GM12892 (cell line): ENCODE measurements at regions not wholly inside any gene's neighbourhood (a gene's known extent, or its start where the extent isn't known, plus 50 kb on each side); places are given as distances from the start of the nearest gene placed in this dataset.
"Not testable (repeated sequence)": the region's sequence is repeated elsewhere in the genome, so short reads cannot be mapped to it uniquely, and the experiment has no call there.

Experiments used
- DNase-seq: peaks from one replicate; pipeline ENCODE4 v3.0.0; 2011; ENCODE audit not compliant: insufficient read length
- FAIRE-seq: peaks from 2 replicates; lab custom pipeline; 2011; peaks lifted over from hg19 to GRCh38; lab: Jason Lieb, UNC
- POLR2A ChIP-seq: IDR thresholded peaks from 2 replicates; pipeline ENCODE4 v1.6.1; 2011; ENCODE audit warnings: low read depth, low read length, control low read depth
- POLR2AphosphoS5 ChIP-seq: IDR thresholded peaks from 2 replicates; pipeline ENCODE4 v1.6.1; 2011; ENCODE audit warnings: low read depth, low read length, control low read depth
- TAF1 ChIP-seq: IDR thresholded peaks from 2 replicates; pipeline ENCODE4 v1.6.1; 2011; ENCODE audit warnings: low read depth, mild to moderate bottlenecking, control low read depth, low read length, borderline replicate concordance

GRCh38 chr5:3098821-3099220, 347.3 kb upstream of the IRX2 start:
- DNase-seq (no peak), FAIRE-seq (no peak)
- TF ChIP-seq POLR2A (no peak), POLR2AphosphoS5 (no peak), TAF1 (no peak)

DNA sequence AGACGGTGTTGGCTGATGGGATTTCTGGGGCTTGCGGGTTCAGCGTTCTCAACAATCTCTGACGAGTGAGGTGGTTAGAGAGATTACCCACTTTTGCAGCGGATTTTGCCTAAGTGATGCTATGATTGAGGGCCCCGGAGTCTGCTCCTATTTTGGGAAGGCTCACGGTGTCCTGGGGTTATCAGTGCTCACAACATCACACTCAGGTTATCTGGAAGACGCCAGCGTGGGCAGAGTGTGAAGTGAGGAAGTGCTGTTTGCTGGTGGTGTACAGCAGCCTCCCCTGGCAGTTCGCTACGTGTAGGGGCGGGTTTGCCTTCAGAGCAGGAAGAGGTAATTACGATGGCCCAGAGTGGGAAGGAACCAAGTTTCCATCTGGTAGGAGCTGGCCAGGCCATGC, 341.2 kb upstream of the IRX2 start:
- FAIRE-seq (no peak), DNase-seq (no peak)
- TF ChIP-seq TAF1 (no peak), POLR2AphosphoS5 (no peak)

GRCh38 chr5:3092211-3092610, 340.7 kb upstream of the IRX2 start:
- DNase-seq = no peak
- TF ChIP-seq TAF1 (no peak), POLR2A (no peak), POLR2AphosphoS5 (no peak)
- FAIRE-seq = no peak

DNA sequence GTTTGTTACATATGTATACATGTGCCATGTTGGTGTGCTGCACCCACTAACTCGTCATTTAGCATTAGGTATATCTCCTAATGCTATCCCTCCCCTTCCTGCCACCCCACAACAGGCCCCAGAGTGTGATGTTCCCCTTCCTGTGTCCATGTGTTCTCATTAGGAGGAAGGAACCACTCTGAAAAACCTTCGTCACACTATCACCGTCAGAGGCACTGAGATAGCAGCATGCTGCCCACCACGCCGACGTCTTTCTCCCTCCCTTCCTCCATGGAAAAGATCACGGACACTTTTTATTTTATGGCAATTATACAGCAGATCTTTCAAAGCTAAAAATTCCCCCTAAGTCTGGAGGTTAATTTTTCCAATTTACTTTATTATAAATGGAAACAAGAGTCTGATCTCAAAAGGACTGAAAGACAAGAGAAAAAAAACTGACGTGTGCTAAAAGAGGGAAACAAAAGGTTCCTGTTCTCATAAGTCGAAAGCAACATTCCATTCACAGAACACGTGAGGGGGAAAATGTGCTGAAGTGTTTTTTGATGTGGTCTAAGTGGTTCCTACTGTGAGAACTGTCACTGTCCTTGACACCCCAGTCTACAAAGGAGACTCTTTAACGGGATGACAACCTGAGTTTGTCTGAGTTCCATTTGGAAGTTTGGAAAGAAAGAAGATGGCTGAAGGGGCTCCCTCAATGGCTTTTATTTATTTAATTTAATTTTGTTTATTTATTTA, 339.7 kb upstream of the IRX2 start:
- TF ChIP-seq TAF1 = no peak
- FAIRE-seq = no peak

GRCh38 chr5:3090305-3090704, 338.8 kb upstream of the IRX2 start:
- not testable (repeated sequence) for DNase-seq, FAIRE-seq

More for the DNA sequence above, 339.7 kb upstream of the IRX2 start:
- DNase-seq = no peak

- TF ChIP-seq POLR2AphosphoS5 = no peak
- no peak for TF ChIP-seq POLR2A
- no peak for TF ChIP-seq TAF1
- FAIRE-seq (no peak), DNase-seq (no peak)
Observed at GRCh38 chr5:3080366-3080765, 328.9 kb upstream of the IRX2 start.

- FAIRE-seq (no peak), DNase-seq (no peak)
- TF ChIP-seq POLR2AphosphoS5 = no peak
- TF ChIP-seq TAF1 = no peak
- TF ChIP-seq POLR2A = no peak
Observed at GRCh38 chr5:3077684-3078083, 326.2 kb upstream of the IRX2 start.

GRCh38 chr5:3075309-3075708, 323.8 kb upstream of the IRX2 start:
- TF ChIP-seq POLR2AphosphoS5 = no peak
- no peak for TF ChIP-seq POLR2A
- TF ChIP-seq TAF1 = no peak
- FAIRE-seq = no peak
- no peak for DNase-seq

GRCh38 chr5:3068401-3068800, 316.9 kb upstream of the IRX2 start:
- FAIRE-seq (no peak), DNase-seq (no peak)
- TF ChIP-seq POLR2AphosphoS5 (no peak), POLR2A (no peak), TAF1 (no peak)

GRCh38 chr5:3060283-3060682, 308.8 kb upstream of the IRX2 start:
- TF ChIP-seq TAF1 (no peak), POLR2A (no peak), POLR2AphosphoS5 (no peak)
- FAIRE-seq (no peak), DNase-seq (no peak)

DNA sequence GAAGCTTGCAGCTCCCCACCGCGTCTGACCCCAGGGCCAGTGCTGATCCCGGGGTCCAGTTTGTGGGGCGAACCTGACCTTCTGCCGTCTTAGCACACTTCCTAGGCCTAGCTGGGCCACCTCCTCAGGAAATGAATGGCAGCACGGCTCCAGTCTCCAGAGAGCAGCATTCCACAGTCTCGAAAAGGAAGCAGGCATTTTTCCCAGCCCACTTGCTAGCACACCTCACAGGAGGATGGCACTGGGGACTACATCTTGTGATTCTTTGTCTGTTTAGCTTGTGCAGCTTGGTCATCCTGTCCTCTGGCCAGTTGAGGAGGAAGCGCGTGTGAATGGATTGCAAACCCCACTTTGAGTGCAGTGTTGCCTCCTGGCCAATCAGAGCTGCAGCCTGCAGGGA, 308.0 kb upstream of the IRX2 start:
- TF ChIP-seq POLR2A (no peak), TAF1 (no peak), POLR2AphosphoS5 (no peak)
- no peak for DNase-seq
- no peak for FAIRE-seq

GRCh38 chr5:3058942-3059341, 307.5 kb upstream of the IRX2 start:
- FAIRE-seq = no peak
- no peak for DNase-seq
- TF ChIP-seq TAF1 (no peak), POLR2A (no peak), POLR2AphosphoS5 (no peak)
